Spleen (tissue), 11 donors: ENCODE measurements at regions not wholly inside any gene's neighbourhood (a gene's known extent, or its start where the extent isn't known, plus 50 kb on each side); places are given as distances from the start of the nearest gene placed in this dataset.

ENCODE experiments used
- DNase-seq: peaks from one replicate; pipeline ENCODE4 v3.0.0-alpha.2; 2020
- H3K27ac ChIP-seq, 8 donors: fragments of 200-600 bp; sonication (generic) in 7 of 8; 1 replicate in 4 of 8; 2 replicates in 4 of 8; pipeline versions ENCODE4 v1.5.0 to v1.8.0; 2016 to 2021; ENCODE audit warnings: inconsistent platforms in 4 of 8, mild to moderate bottlenecking in 4 of 8, moderate library complexity in 1 of 8
- H3K27me3 ChIP-seq, 7 donors: fragments of 200-600 bp; sonication (generic) in 6 of 7; replicated peaks in 1 of 7; 1 replicate in 4 of 7; 2 replicates in 3 of 7; pipeline versions ENCODE4 v1.5.0 to v1.8.0; 2016 to 2021; ENCODE audit warnings: inconsistent platforms in 3 of 7, mild to moderate bottlenecking in 1 of 7
- H3K36me3 ChIP-seq, 6 donors: fragments of 200-600 bp; sonication (generic) in 5 of 6; 1 replicate in 4 of 6; 2 replicates in 2 of 6; pipeline versions ENCODE4 v1.5.0 to v1.8.0; 2016 to 2021; ENCODE audit warnings: inconsistent platforms in 2 of 6
- H3K4me1 ChIP-seq, 6 donors: fragments of 200-600 bp; sonication (generic) in 5 of 6; 1 replicate in 3 of 6; 2 replicates in 3 of 6; pipeline versions ENCODE4 v1.5.0 to v1.8.0; 2016 to 2021; ENCODE audit warnings: inconsistent platforms in 3 of 6
- H3K4me3 ChIP-seq, 8 donors: fragments of 200-600 bp; sonication (generic) in 7 of 8; 1 replicate in 4 of 8; 2 replicates in 4 of 8; pipeline versions ENCODE4 v1.5.0 to v1.8.0; 2016 to 2021; ENCODE audit warnings: inconsistent platforms in 4 of 8, mild to moderate bottlenecking in 4 of 8, moderate library complexity in 2 of 8
- H3K9me3 ChIP-seq, 8 donors: fragments of 200-600 bp; sonication (generic) in 7 of 8; 1 replicate in 4 of 8; 2 replicates in 4 of 8; pipeline versions ENCODE4 v1.5.0 to v1.8.0; 2016 to 2021; ENCODE audit warnings: inconsistent platforms in 4 of 8
- CTCF ChIP-seq, 11 experiments: fragments of 200-600 bp in 7 of 11; fragments of 450-650 bp in 4 of 11; sonication (generic) in 4 of 11; IDR thresholded peaks in 8 of 11; conservative IDR thresholded peaks in 3 of 11; 1 replicate in 7 of 11; 2 replicates in 4 of 11; pipeline versions ENCODE4 v1.4.0 to v1.8.0; 2016 to 2021; ENCODE audit warnings: antibody characterized with exemption in 11 of 11, inconsistent platforms in 4 of 11, mild to moderate bottlenecking in 1 of 11
- POLR2A ChIP-seq, 3 donors: fragments of 450-650 bp; IDR thresholded peaks; one replicate each; pipeline ENCODE4 v1.5.1; 2017; ENCODE audit warnings: antibody characterized with exemption in 3 of 3, mild to moderate bottlenecking in 1 of 3
- POLR2AphosphoS5 ChIP-seq, 3 donors: sonication (generic); formaldehyde crosslinking; IDR thresholded peaks; one replicate each; pipeline ENCODE4 v1.5.1; 2017; ENCODE audit warnings: antibody characterized with exemption in 3 of 3
- WGBS, 5 donors: extraction: QIAGEN DNeasy Blood & Tissue Kit in 3 of 5; methylation state at CpG; one replicate each; pipeline versions ENCODE4 v1.1.5 to v1.1.7; 2013 to 2018; 5-methylcytosine and 5-hydroxymethylcytosine counted together
- intact Hi-C: fragments of 100-400 bp; cut with DNase I; formaldehyde crosslinking; loops from one replicate; pipeline ENCODE4 v1.15.0; 2023; ENCODE audit warnings: low total_unique reads
- donor health status: healthy with polysubstance abuse.
- donor health status: DM: no; HTN: no; CAD: no; lungs with moderate emphysema.
- donor health status: DM: no; HTN: no; CAD: no.
- donor health status: Bipolar disorder and iron deficiency.
- donor health status: healthy.
- donor health status: DM: no; HTN: no; CAD: no.
- donor health status: DM: yes; HTN: yes; CAD: no.

DNA sequence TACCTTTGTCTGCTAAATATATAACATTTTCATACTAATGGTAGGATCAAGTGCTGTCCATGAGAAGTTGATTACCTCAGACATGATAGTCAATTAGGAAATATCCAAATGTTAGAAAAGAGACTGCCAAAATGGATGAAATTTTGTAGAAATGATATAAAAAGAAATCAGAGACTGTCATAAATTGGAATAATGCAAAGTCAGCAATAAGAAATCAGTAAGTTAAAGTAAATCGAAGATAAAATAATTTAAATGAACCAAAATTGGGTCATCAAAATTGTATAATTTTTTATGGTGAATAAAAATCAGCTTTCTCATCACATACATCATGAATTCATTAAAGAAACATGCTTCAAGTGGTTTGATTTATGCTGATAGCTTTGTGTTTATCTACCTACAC, 165.3 kb upstream of the CDH2 start:
- intact Hi-C loops, result no loop called here
- Histone ChIP-seq H3K4me1 (no peaks in the 10 kb centered on the region), H3K27ac (no peak overlapping the region), H3K27me3 (no peaks in the 10 kb centered on the region), H3K9me3 (no peaks in the 10 kb centered on the region), H3K4me3 (no peak overlapping the region), H3K36me3 (no peaks in the 10 kb centered on the region)
- 54 to 91% (median 75%) methylated on average over 1 of the region's 1 CpG for WGBS, 5 donors
- no peak for TF ChIP-seq POLR2A (IDR thresholded peaks at IDR 0.05)
- TF ChIP-seq POLR2AphosphoS5 (IDR thresholded peaks at IDR 0.05), result no peak
- TF ChIP-seq CTCF (IDR thresholded peaks at IDR 0.05 in 8 of 11, conservative IDR thresholded peaks at IDR 0.05 in 3 of 11), result no peak
- DNase-seq, result no peak

- H3K36me3 ChIP-seq, result no peaks in the 10 kb centered on the region
- intact Hi-C loops, result no loop called here
These were observed 161.4 kb upstream of the CDH2 start for GRCh38 chr18:28338316-28338715.

DNA sequence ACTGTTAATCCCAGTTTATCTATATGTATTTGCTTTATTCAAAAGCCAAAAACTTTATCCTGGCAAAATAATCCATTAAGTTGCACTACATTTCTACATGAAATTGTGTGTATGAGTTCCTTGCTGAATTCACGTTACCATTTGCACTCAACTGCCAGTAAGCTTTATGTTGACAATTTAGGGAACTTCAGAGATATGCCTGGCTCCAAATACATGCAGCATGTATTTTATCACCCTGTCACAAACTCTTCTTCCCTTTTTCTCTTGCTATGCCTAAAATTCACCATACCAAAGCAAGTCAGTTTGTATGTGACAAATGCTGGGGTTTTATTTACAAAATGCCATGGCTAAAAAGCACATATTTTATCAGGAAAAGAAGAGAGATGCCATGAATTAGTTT, 157.6 kb upstream of the CDH2 start:
- no peaks in the 10 kb centered on the region for H3K4me1 ChIP-seq
- no peak for DNase-seq
- no peak for TF ChIP-seq CTCF (IDR thresholded peaks at IDR 0.05 in 8 of 11, conservative IDR thresholded peaks at IDR 0.05 in 3 of 11)
- TF ChIP-seq POLR2A (IDR thresholded peaks at IDR 0.05), result no peak
- no peak for TF ChIP-seq POLR2AphosphoS5 (IDR thresholded peaks at IDR 0.05)
- H3K4me3 ChIP-seq, result no peak overlapping the region
- 28 to 44% (median 36%) methylated on average over 1 of the region's 1 CpG for WGBS, 5 donors
- intact Hi-C loops, result no loop called here
- H3K27ac ChIP-seq, result no peak overlapping the region
- H3K27me3 ChIP-seq, result no peaks in the 10 kb centered on the region
- no peaks in the 10 kb centered on the region for H3K9me3 ChIP-seq
- H3K36me3 ChIP-seq, result no peaks in the 10 kb centered on the region

More at GRCh38 chr18:28338316-28338715, 161.4 kb upstream of the CDH2 start:
- no peak for DNase-seq
- Histone ChIP-seq H3K27ac (no peak overlapping the region), H3K4me1 (no peaks in the 10 kb centered on the region), H3K9me3 (no peaks in the 10 kb centered on the region), H3K27me3 (no peaks in the 10 kb centered on the region), H3K4me3 (no peak overlapping the region)
- 87 to 100% (median 94%) methylated on average over 1 of the region's 1 CpG for WGBS, 5 donors
- TF ChIP-seq POLR2A (IDR thresholded peaks at IDR 0.05) (no peak), POLR2AphosphoS5 (IDR thresholded peaks at IDR 0.05) (no peak), CTCF (IDR thresholded peaks at IDR 0.05 in 8 of 11, conservative IDR thresholded peaks at IDR 0.05 in 3 of 11) (no peak)

DNA sequence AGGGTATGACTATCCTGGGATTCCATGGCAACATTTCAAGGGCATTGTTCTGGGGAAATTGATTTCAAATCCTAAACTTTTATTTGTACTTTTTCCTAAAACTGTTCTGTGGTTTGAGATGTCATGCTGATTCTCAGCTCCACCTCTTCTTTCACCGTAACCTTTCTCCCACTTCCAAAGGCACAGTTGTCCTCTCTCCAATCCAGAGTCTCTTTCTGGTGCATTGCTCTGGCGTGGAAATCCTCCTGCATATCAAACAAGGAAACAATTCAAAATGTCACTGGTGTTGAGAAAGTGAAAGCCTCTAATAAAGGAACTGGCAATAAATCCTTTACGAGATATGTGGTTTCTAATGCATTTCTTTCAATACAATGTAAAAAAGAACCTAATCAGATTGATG, 155.1 kb upstream of the CDH2 start:
- no peak for DNase-seq
- intact Hi-C loops, result no loop called here
- no peak overlapping the region for H3K27ac ChIP-seq
- TF ChIP-seq POLR2AphosphoS5 (IDR thresholded peaks at IDR 0.05), result no peak
- peaks cover 0 to 5% (median 0%) of the 10 kb centered on the region in 8 donors for H3K9me3 ChIP-seq
- H3K36me3 ChIP-seq, result no peaks in the 10 kb centered on the region
- H3K27me3 ChIP-seq, result no peaks in the 10 kb centered on the region
- 39 to 51% (median 48%) methylated on average over 3 of the region's 3 CpGs for WGBS, 5 donors
- H3K4me3 ChIP-seq, result no peak overlapping the region
- no peaks in the 10 kb centered on the region for H3K4me1 ChIP-seq

- H3K4me3 ChIP-seq, result no peak overlapping the region
- no peak for DNase-seq
- no peaks in the 10 kb centered on the region for H3K4me1 ChIP-seq
- intact Hi-C loops, result no loop called here
- H3K9me3 ChIP-seq, result peaks cover 0 to 5% (median 0%) of the 10 kb centered on the region in 8 donors
- H3K27ac ChIP-seq, result no peak overlapping the region
- no peak for TF ChIP-seq CTCF (IDR thresholded peaks at IDR 0.05 in 8 of 11, conservative IDR thresholded peaks at IDR 0.05 in 3 of 11)
- TF ChIP-seq POLR2A (IDR thresholded peaks at IDR 0.05), result no peak
- no peak for TF ChIP-seq POLR2AphosphoS5 (IDR thresholded peaks at IDR 0.05)
- 75 to 79% (median 78%) methylated on average over 4 of the region's 4 CpGs for WGBS, 5 donors
- no peaks in the 10 kb centered on the region for H3K36me3 ChIP-seq
- no peaks in the 10 kb centered on the region for H3K27me3 ChIP-seq
These were observed 154.6 kb upstream of the CDH2 start for GRCh38 chr18:28331551-28331950.
